Osteoblast (primary cell): ENCODE measurements at regions not wholly inside any gene's neighbourhood (a gene's known extent, or its start where the extent isn't known, plus 50 kb on each side); places are given as distances from the start of the nearest gene placed in this dataset.

Experiments used
- DNase-seq: peaks from one replicate; pipeline ENCODE4 v3.0.0; 2011; ENCODE audit warnings: low spot score, mixed read lengths; ENCODE audit not compliant: insufficient read length; ENCODE audit errors: missing footprints
- H2AFZ ChIP-seq: 2 replicates; pipeline ENCODE4 v1.6.0; 2011; ENCODE audit warnings: mild to moderate bottlenecking, low read length
- H3K27ac ChIP-seq: 2 replicates; pipeline ENCODE4 v1.5.1; 2011; ENCODE audit warnings: mild to moderate bottlenecking, low read depth, low read length, moderate library complexity
- H3K27me3 ChIP-seq: 2 replicates; pipeline ENCODE4 v1.6.0; 2012; ENCODE audit warnings: mild to moderate bottlenecking, control low read depth, inconsistent platforms, low read length, moderate library complexity; ENCODE audit not compliant: insufficient read depth
- H3K36me3 ChIP-seq: 2 replicates; pipeline ENCODE4 v1.5.1; 2011; ENCODE audit warnings: mild to moderate bottlenecking, low read length, control low read depth, moderate library complexity; ENCODE audit not compliant: insufficient read depth
- H3K4me1 ChIP-seq: 2 replicates; pipeline ENCODE4 v1.5.1; 2011; ENCODE audit warnings: mild to moderate bottlenecking, low read length, control low read depth, moderate library complexity; ENCODE audit not compliant: insufficient read depth
- H3K4me2 ChIP-seq: 2 replicates; pipeline ENCODE4 v1.6.0; 2011; ENCODE audit warnings: mild to moderate bottlenecking, low read length; ENCODE audit not compliant: insufficient read depth
- H3K4me3 ChIP-seq: fragments of 200-600 bp; sonication (generic); 3 replicates; pipeline ENCODE4 v1.5.1; 2012; ENCODE audit warnings: mild to moderate bottlenecking, low read length, inconsistent platforms; ENCODE audit not compliant: insufficient read depth
- H3K79me2 ChIP-seq: 2 replicates; pipeline ENCODE4 v1.6.0; 2012; ENCODE audit warnings: mild to moderate bottlenecking, low read length, control low read depth, inconsistent platforms; ENCODE audit not compliant: insufficient read depth
- H3K9me3 ChIP-seq: 2 replicates; pipeline ENCODE4 v1.5.1; 2011; ENCODE audit warnings: low read depth, low read length, control low read depth
- H4K20me1 ChIP-seq: 2 replicates; pipeline ENCODE4 v1.6.0; 2012; ENCODE audit warnings: mild to moderate bottlenecking, low read length, control low read depth; ENCODE audit not compliant: insufficient read depth
- TF ChIP-seq, protein P1 (sequence below): IDR thresholded peaks from 2 replicates; pipeline ENCODE4 v1.5.1; 2011; ENCODE audit warnings: mild to moderate bottlenecking, low read depth, low read length, moderate library complexity; ENCODE audit errors: extremely low read depth

DNA sequence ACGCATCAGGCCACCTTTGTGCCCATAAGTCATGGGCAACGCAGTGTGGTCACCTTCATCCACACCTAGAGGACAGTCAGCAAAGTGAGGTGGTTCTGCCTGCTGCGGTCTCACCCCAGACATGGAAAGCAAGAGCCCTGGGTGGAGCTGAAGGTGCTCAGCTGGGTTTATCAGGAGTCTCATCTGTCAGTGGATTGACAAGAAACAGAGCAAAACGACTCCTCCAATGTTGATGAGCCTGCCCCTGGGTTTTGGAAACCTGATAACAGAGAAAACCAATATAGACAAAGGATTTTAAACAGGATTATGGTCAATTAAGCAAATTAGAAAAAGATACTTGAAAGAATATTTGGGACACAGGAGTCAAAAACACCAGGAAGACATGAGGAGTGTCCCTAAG lies 229.3 kb upstream of the PRSS58 start:
- Histone ChIP-seq H3K79me2 (no peaks in the 10 kb centered on the region), H3K4me2 (no peak overlapping the region), H3K4me3 (no peak overlapping the region), H4K20me1 (no peaks in the 10 kb centered on the region), H3K27me3 (peaks cover 14% of the 10 kb centered on the region), H3K9me3 (no peaks in the 10 kb centered on the region), H3K27ac (no peak overlapping the region), H3K36me3 (no peaks in the 10 kb centered on the region), H3K4me1 (no peaks in the 10 kb centered on the region), H2AFZ (no peak overlapping the region)
- DNase-seq: no peak
- TF ChIP-seq, protein P1, sequence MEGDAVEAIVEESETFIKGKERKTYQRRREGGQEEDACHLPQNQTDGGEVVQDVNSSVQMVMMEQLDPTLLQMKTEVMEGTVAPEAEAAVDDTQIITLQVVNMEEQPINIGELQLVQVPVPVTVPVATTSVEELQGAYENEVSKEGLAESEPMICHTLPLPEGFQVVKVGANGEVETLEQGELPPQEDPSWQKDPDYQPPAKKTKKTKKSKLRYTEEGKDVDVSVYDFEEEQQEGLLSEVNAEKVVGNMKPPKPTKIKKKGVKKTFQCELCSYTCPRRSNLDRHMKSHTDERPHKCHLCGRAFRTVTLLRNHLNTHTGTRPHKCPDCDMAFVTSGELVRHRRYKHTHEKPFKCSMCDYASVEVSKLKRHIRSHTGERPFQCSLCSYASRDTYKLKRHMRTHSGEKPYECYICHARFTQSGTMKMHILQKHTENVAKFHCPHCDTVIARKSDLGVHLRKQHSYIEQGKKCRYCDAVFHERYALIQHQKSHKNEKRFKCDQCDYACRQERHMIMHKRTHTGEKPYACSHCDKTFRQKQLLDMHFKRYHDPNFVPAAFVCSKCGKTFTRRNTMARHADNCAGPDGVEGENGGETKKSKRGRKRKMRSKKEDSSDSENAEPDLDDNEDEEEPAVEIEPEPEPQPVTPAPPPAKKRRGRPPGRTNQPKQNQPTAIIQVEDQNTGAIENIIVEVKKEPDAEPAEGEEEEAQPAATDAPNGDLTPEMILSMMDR: no peak

DNA sequence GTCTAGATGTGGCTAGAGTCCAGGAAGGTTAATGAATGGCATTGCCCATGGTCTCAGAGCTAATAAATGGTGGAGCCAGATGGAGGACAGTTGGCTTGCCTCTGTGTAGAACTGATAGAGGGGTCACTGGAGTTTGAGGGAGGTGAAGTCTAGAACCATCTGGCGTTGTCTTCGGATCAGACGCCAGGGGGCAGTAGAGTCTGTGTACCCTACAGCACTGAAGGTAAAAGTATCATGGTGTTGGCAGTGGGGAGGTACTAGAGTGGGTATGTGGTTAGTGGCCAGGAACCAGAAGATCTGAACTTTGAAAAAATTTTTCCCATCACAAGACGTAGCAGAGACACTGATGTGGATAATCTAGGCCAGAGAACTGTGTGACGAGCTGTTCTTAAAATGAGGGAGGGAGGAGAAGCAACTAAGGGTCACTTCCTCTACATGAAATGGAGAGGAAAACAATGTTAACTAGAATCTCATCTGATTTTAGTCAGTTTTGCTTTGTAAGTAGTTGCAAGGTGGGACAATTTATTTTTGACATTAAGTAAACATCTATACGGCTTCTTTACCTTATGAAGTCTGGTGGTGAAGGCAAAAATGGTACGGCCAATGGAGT lies 227.9 kb upstream of the PRSS58 start:
- Histone ChIP-seq H3K4me1 (peaks cover 7% of the 10 kb centered on the region), H2AFZ (no peak overlapping the region), H3K36me3 (no peaks in the 10 kb centered on the region), H3K4me3 (no peak overlapping the region), H3K27me3 (peaks cover 7% of the 10 kb centered on the region), H3K9me3 (no peaks in the 10 kb centered on the region), H3K27ac (no peak overlapping the region), H3K4me2 (no peak overlapping the region), H3K79me2 (no peaks in the 10 kb centered on the region), H4K20me1 (no peaks in the 10 kb centered on the region)
- TF ChIP-seq, protein P1: peak; percentile 70
- no peak for DNase-seq

DNA sequence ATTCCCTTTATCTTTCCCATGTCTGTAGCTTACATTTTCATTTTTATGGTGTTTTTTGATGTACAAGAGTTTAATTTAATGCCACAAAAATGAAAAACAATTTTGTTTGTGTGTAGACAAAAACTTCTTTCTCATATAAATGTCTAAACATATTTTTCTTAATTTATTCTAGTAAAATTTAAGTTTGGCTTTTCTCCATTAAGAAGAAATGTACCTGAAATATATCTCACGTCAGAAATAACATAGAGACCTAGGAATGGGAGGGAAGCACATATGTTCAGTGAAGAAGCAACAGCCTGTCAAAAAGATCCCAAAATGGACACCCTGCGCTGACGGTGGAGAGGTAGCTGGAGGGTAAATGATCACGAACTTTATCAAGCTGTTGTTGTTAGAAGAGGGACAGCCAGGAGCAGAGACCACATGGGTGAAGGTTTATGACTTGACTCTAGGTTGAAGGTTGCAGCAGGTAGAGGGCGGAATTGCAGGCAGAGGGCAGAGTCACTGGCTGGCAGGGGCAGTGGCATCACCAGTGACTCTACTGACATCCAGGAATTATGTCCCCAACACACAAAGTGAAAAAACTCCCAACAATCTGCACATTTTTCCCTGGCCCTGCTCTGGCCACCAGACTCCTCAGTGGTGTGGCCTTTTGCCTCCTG lies 225.9 kb upstream of the PRSS58 start:
- TF ChIP-seq, protein P1: peak; percentile 3
- Histone ChIP-seq H3K4me1 (peaks cover 7% of the 10 kb centered on the region), H3K79me2 (no peaks in the 10 kb centered on the region), H3K36me3 (no peaks in the 10 kb centered on the region), H3K27me3 (no peaks in the 10 kb centered on the region), H2AFZ (no peak overlapping the region), H3K4me3 (no peak overlapping the region), H3K4me2 (no peak overlapping the region), H4K20me1 (no peaks in the 10 kb centered on the region), H3K9me3 (no peaks in the 10 kb centered on the region), H3K27ac (no peak overlapping the region)
- no peak for DNase-seq

DNA sequence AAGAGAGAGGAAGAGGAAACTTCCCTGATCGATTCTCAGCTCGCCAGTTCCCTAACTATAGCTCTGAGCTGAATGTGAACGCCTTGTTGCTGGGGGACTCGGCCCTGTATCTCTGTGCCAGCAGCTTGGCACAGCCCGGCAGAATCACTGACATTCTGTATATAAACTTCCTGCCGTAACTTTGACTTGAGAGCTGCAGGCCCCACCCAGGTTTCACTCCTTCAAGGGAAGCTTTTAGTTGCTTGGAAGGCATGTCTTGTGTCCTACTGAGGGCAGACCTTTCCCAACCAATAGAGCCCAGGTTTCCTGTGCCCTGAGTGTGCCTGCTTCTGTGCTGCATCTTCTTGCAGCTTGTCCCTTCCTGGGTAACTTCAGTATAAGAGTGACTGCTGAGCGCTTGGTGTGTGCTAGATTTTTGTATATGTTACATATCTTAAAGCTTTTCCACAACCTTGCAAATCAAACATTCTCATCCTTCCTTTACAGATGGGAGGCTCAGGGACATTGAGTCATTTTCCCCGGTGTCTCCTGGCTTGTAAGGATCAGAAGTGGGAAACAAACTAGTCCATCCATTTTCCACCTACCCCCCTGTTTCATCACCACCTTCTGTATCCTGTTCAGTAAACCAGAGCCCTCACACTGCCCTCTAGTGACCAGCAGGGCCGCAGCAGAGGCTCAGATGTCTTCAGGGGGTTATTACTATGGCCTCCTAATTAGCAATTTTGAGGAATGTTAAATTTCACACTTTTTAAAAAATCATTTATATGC lies 225.2 kb upstream of the PRSS58 start:
- Histone ChIP-seq H3K27ac (no peak overlapping the region), H3K4me2 (no peak overlapping the region), H3K4me3 (no peak overlapping the region), H2AFZ (no peak overlapping the region), H3K36me3 (no peaks in the 10 kb centered on the region), H4K20me1 (no peaks in the 10 kb centered on the region), H3K27me3 (no peaks in the 10 kb centered on the region), H3K4me1 (peaks cover 12% of the 10 kb centered on the region), H3K9me3 (no peaks in the 10 kb centered on the region), H3K79me2 (no peaks in the 10 kb centered on the region)
- DNase-seq: peak; percentile 70
- TF ChIP-seq, protein P1: peak; percentile 99
